PC-9 (cell line): ENCODE measurements at regions not wholly inside any gene's neighbourhood (a gene's known extent, or its start where the extent isn't known, plus 50 kb on each side); places are given as distances from the start of the nearest gene placed in this dataset.

Experiments used
- EZH2 ChIP-seq: fragments of 200-600 bp; sonication (generic); IDR thresholded peaks from 2 replicates; pipeline ENCODE4 v1.8.0; 2017; ENCODE audit warnings: antibody characterized with exemption, low read depth
- TF ChIP-seq, protein P1 (sequence below): fragments of 200-600 bp; sonication (generic); conservative IDR thresholded peaks from 2 replicates; pipeline ENCODE4 v1.6.1; 2017; ENCODE audit warnings: mixed run types, antibody characterized with exemption, mild to moderate bottlenecking, moderate library complexity

GRCh38 chr5:51214746-51215145 lies 168.5 kb upstream of the ISL1 start:
- TF ChIP-seq, protein P1, sequence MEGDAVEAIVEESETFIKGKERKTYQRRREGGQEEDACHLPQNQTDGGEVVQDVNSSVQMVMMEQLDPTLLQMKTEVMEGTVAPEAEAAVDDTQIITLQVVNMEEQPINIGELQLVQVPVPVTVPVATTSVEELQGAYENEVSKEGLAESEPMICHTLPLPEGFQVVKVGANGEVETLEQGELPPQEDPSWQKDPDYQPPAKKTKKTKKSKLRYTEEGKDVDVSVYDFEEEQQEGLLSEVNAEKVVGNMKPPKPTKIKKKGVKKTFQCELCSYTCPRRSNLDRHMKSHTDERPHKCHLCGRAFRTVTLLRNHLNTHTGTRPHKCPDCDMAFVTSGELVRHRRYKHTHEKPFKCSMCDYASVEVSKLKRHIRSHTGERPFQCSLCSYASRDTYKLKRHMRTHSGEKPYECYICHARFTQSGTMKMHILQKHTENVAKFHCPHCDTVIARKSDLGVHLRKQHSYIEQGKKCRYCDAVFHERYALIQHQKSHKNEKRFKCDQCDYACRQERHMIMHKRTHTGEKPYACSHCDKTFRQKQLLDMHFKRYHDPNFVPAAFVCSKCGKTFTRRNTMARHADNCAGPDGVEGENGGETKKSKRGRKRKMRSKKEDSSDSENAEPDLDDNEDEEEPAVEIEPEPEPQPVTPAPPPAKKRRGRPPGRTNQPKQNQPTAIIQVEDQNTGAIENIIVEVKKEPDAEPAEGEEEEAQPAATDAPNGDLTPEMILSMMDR: no peak
- TF ChIP-seq EZH2: no peak
